GM12891 (cell line): ENCODE measurements at regions not wholly inside any gene's neighbourhood (a gene's known extent, or its start where the extent isn't known, plus 50 kb on each side); places are given as distances from the start of the nearest gene placed in this dataset.

ENCODE experiments used
- DNase-seq: peaks from one replicate; pipeline ENCODE4 v3.0.0; 2011; ENCODE audit warnings: low spot score; ENCODE audit not compliant: insufficient read length
- FAIRE-seq: peaks from 2 replicates; lab custom pipeline; 2011; peaks lifted over from hg19 to GRCh38; lab: Jason Lieb, UNC
- PAX5 ChIP-seq: IDR thresholded peaks from 2 replicates; pipeline ENCODE4 v1.6.1; 2011; ENCODE audit warnings: low read length, moderate library complexity, mild to moderate bottlenecking; ENCODE audit not compliant: insufficient read depth, severe bottlenecking
- POLR2A ChIP-seq: IDR thresholded peaks from 2 replicates; pipeline ENCODE4 v1.6.1; 2011; ENCODE audit warnings: low read depth, low read length, control low read depth
- POLR2AphosphoS5 ChIP-seq: IDR thresholded peaks from 2 replicates; pipeline ENCODE4 v1.6.1; 2011; ENCODE audit warnings: low read depth, low read length, control low read depth
- POU2F2 ChIP-seq: IDR thresholded peaks from 2 replicates; pipeline ENCODE4 v1.6.1; 2011; ENCODE audit warnings: low read depth, mild to moderate bottlenecking, control low read depth, low read length, moderate library complexity
- SPI1 ChIP-seq: IDR thresholded peaks from 2 replicates; pipeline ENCODE4 v1.6.1; 2011; ENCODE audit warnings: low read depth, low read length, control low read depth
- TAF1 ChIP-seq: IDR thresholded peaks from 2 replicates; pipeline ENCODE4 v1.6.1; 2011; ENCODE audit warnings: low read depth, low read length, control low read depth

- TF ChIP-seq SPI1 (no peak), POU2F2 (no peak), POLR2A (no peak), TAF1 (no peak)
- DNase-seq (no peak), FAIRE-seq (no peak)
These were observed 650.7 kb upstream of the CITED2 start for GRCh38 chr6:140025171-140025570.

- TF ChIP-seq SPI1 = no peak
- no peak for TF ChIP-seq POLR2A
- no peak for TF ChIP-seq TAF1
- TF ChIP-seq PAX5 = no peak
- TF ChIP-seq POU2F2 = no peak
- TF ChIP-seq POLR2AphosphoS5 = no peak
- no peak for DNase-seq
- FAIRE-seq = no peak
These were observed 645.9 kb upstream of the CITED2 start for GRCh38 chr6:140020207-140020791.

- TF ChIP-seq POLR2A = no peak
- TF ChIP-seq TAF1 = no peak
- TF ChIP-seq POLR2AphosphoS5 = no peak
- no peak for TF ChIP-seq SPI1
- TF ChIP-seq POU2F2 = no peak
- TF ChIP-seq PAX5 = no peak
- FAIRE-seq = no peak
- no peak for DNase-seq
These were observed 644.1 kb upstream of the CITED2 start for GRCh38 chr6:140018588-140018987.

- no peak for FAIRE-seq
- no peak for TF ChIP-seq POLR2AphosphoS5
- no peak for TF ChIP-seq TAF1
- no peak for TF ChIP-seq SPI1
- no peak for DNase-seq
These were observed 643.0 kb upstream of the CITED2 start for GRCh38 chr6:140017470-140017869.

- FAIRE-seq (no peak), DNase-seq (no peak)
- TF ChIP-seq PAX5 = no peak
- no peak for TF ChIP-seq POU2F2
- no peak for TF ChIP-seq SPI1
- no peak for TF ChIP-seq POLR2A
- TF ChIP-seq POLR2AphosphoS5 = no peak
- TF ChIP-seq TAF1 = no peak
These were observed 637.7 kb upstream of the CITED2 start for GRCh38 chr6:140012150-140012549.

GRCh38 chr6:140011537-140011936, 637.1 kb upstream of the CITED2 start:
- no peak for DNase-seq
- TF ChIP-seq POLR2A (no peak), SPI1 (no peak), POU2F2 (no peak), POLR2AphosphoS5 (no peak), TAF1 (no peak), PAX5 (no peak)
- FAIRE-seq = no peak

GRCh38 chr6:140009286-140009685, 634.8 kb upstream of the CITED2 start:
- TF ChIP-seq POLR2A = no peak
- no peak for TF ChIP-seq SPI1
- no peak for TF ChIP-seq POU2F2
- no peak for TF ChIP-seq PAX5
- TF ChIP-seq POLR2AphosphoS5 = no peak
- TF ChIP-seq TAF1 = no peak
- FAIRE-seq (no peak), DNase-seq (no peak)

GRCh38 chr6:140007525-140007924, 633.1 kb upstream of the CITED2 start:
- DNase-seq (no peak), FAIRE-seq (no peak)
- no peak for TF ChIP-seq POLR2A

- no peak for TF ChIP-seq POLR2AphosphoS5
- no peak for TF ChIP-seq POLR2A
- TF ChIP-seq POU2F2 = no peak
- TF ChIP-seq SPI1 = no peak
- no peak for TF ChIP-seq PAX5
- TF ChIP-seq TAF1 = no peak
- no peak for FAIRE-seq
- no peak for DNase-seq
These were observed 628.8 kb upstream of the CITED2 start for GRCh38 chr6:140003217-140003616.

GRCh38 chr6:140002396-140003022, 628.1 kb upstream of the CITED2 start:
- FAIRE-seq = no peak
- DNase-seq = no peak
- no peak for TF ChIP-seq SPI1
- no peak for TF ChIP-seq PAX5
- no peak for TF ChIP-seq POLR2A
- TF ChIP-seq POLR2AphosphoS5 = no peak
- no peak for TF ChIP-seq TAF1
- TF ChIP-seq POU2F2 = no peak

- no peak for FAIRE-seq
- DNase-seq = no peak
- TF ChIP-seq POU2F2 (no peak), SPI1 (no peak), PAX5 (no peak), TAF1 (no peak), POLR2AphosphoS5 (no peak), POLR2A (no peak)
These were observed 627.4 kb upstream of the CITED2 start for GRCh38 chr6:140001821-140002341.
